ENCODE measurements at regions not wholly inside any gene's neighbourhood (a gene's known extent, or its start where the extent isn't known, plus 50 kb on each side); places are given as distances from the start of the nearest gene placed in this dataset.
"Not testable (repeated sequence)": the region's sequence is repeated elsewhere in the genome, so short reads cannot be mapped to it uniquely, and the experiment has no call there.

DNA sequence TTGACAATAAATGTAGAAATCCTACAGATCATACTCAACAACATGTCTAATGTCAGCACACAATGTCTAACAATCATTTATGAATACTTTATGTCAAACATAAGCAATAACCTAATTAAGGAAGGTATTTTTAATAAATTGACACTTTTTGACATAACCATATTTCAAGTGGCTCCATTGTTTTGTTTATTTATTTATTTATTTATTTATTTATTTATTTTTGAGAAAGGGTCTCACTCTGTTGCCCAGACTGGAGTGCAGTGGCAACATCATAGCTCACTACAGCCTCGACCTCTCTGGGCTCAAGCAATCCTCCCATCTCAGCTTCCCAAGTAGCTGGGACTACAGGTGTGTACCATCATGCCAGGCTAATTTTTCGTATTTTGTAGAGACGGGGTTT, 267.6 kb upstream of the BTG1 start:
- TF ChIP-seq, protein P1, sequence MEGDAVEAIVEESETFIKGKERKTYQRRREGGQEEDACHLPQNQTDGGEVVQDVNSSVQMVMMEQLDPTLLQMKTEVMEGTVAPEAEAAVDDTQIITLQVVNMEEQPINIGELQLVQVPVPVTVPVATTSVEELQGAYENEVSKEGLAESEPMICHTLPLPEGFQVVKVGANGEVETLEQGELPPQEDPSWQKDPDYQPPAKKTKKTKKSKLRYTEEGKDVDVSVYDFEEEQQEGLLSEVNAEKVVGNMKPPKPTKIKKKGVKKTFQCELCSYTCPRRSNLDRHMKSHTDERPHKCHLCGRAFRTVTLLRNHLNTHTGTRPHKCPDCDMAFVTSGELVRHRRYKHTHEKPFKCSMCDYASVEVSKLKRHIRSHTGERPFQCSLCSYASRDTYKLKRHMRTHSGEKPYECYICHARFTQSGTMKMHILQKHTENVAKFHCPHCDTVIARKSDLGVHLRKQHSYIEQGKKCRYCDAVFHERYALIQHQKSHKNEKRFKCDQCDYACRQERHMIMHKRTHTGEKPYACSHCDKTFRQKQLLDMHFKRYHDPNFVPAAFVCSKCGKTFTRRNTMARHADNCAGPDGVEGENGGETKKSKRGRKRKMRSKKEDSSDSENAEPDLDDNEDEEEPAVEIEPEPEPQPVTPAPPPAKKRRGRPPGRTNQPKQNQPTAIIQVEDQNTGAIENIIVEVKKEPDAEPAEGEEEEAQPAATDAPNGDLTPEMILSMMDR (IDR thresholded peaks at IDR 0.05; ENCODE audit: unreplicated experiment) = no peak
- H3K4me3 Mint-ChIP-seq (ENCODE audit: low read depth, unreplicated experiment) = no peak overlapping the region
- no peak overlapping the region for H3K27ac Mint-ChIP-seq (ENCODE audit: unreplicated experiment)
- no peaks in the 10 kb centered on the region for H3K27me3 Mint-ChIP-seq (ENCODE audit: unreplicated experiment)
- CTCF ChIA-PET = no interaction called here
- DNase-seq = no peak
- peaks cover 13% of the 10 kb centered on the region for H3K4me1 Mint-ChIP-seq (ENCODE audit: low read depth, unreplicated experiment)
- peaks cover 2% of the 10 kb centered on the region for H3K9me3 Mint-ChIP-seq (ENCODE audit: low read depth, unreplicated experiment)
- intact Hi-C loops (cut with micrococcal nuclease; ENCODE audit: unreplicated experiment) = no loop called here
- no TSS peak for BruUV-seq (replicated peaks)
- no peaks in the 10 kb centered on the region for H3K36me3 Mint-ChIP-seq (ENCODE audit: insufficient read depth, unreplicated experiment)

- DNase-seq = no peak
- Mint-ChIP-seq H3K4me1 (ENCODE audit: low read depth, unreplicated experiment) (peaks cover 13% of the 10 kb centered on the region), H3K27me3 (ENCODE audit: unreplicated experiment) (no peaks in the 10 kb centered on the region), H3K27ac (ENCODE audit: unreplicated experiment) (no peak overlapping the region), H3K36me3 (ENCODE audit: insufficient read depth, unreplicated experiment) (no peaks in the 10 kb centered on the region), H3K4me3 (ENCODE audit: low read depth, unreplicated experiment) (no peak overlapping the region), H3K9me3 (ENCODE audit: low read depth, unreplicated experiment) (peaks cover 2% of the 10 kb centered on the region)
- BruUV-seq (replicated peaks) = no TSS peak
- CTCF ChIA-PET = no interaction called here
- TF ChIP-seq, protein P1 (IDR thresholded peaks at IDR 0.05; ENCODE audit: unreplicated experiment) = no peak
- intact Hi-C loops (cut with micrococcal nuclease; ENCODE audit: unreplicated experiment) = no loop called here
Observed at GRCh38 chr12:92412856-92413255, 267.2 kb upstream of the BTG1 start.

GRCh38 chr12:92411687-92412086, 266.0 kb upstream of the BTG1 start:
- peaks cover 13% of the 10 kb centered on the region for H3K4me1 Mint-ChIP-seq (ENCODE audit: low read depth, unreplicated experiment)
- no peaks in the 10 kb centered on the region for H3K36me3 Mint-ChIP-seq (ENCODE audit: insufficient read depth, unreplicated experiment)
- no peak for DNase-seq
- no peaks in the 10 kb centered on the region for H3K27me3 Mint-ChIP-seq (ENCODE audit: unreplicated experiment)
- CTCF ChIA-PET = no interaction called here
- no peak overlapping the region for H3K27ac Mint-ChIP-seq (ENCODE audit: unreplicated experiment)
- BruUV-seq (replicated peaks) = no TSS peak
- no peak overlapping the region for H3K4me3 Mint-ChIP-seq (ENCODE audit: low read depth, unreplicated experiment)
- TF ChIP-seq, protein P1 (IDR thresholded peaks at IDR 0.05; ENCODE audit: unreplicated experiment) = no peak
- peaks cover 2% of the 10 kb centered on the region for H3K9me3 Mint-ChIP-seq (ENCODE audit: low read depth, unreplicated experiment)
- intact Hi-C loops (cut with micrococcal nuclease; ENCODE audit: unreplicated experiment) = no loop called here

GRCh38 chr12:92408072-92408900, 262.6 kb upstream of the BTG1 start:
- no TSS peak for BruUV-seq (replicated peaks)

GRCh38 chr12:92406404-92407070, 260.9 kb upstream of the BTG1 start:
- not testable (repeated sequence) for H3K4me3 Mint-ChIP-seq (ENCODE audit: low read depth, unreplicated experiment); H3K4me1 Mint-ChIP-seq (ENCODE audit: low read depth, unreplicated experiment); H3K27me3 Mint-ChIP-seq (ENCODE audit: unreplicated experiment); H3K36me3 Mint-ChIP-seq (ENCODE audit: insufficient read depth, unreplicated experiment); H3K27ac Mint-ChIP-seq (ENCODE audit: unreplicated experiment); BruUV-seq (replicated peaks); H3K9me3 Mint-ChIP-seq (ENCODE audit: low read depth, unreplicated experiment); DNase-seq
- CTCF ChIA-PET = interaction anchor here (0.6 kb wide), 1 partner anchor 1379 kb away, joined by 3 read pairs; no protein-coding TSS in a partner anchor
- intact Hi-C loops (cut with micrococcal nuclease; ENCODE audit: unreplicated experiment) = loop anchor here (1.0 to 5.0 kb wide), 2 partner anchors 164 to 264 kb away; no protein-coding TSS in a partner anchor

More at GRCh38 chr12:92408072-92408900, 262.6 kb upstream of the BTG1 start:
- Mint-ChIP-seq H3K27me3 (ENCODE audit: unreplicated experiment) (no peaks in the 10 kb centered on the region), H3K4me1 (ENCODE audit: low read depth, unreplicated experiment) (no peaks in the 10 kb centered on the region), H3K27ac (ENCODE audit: unreplicated experiment) (no peak overlapping the region), H3K9me3 (ENCODE audit: low read depth, unreplicated experiment) (no peaks in the 10 kb centered on the region), H3K36me3 (ENCODE audit: insufficient read depth, unreplicated experiment) (no peaks in the 10 kb centered on the region), H3K4me3 (ENCODE audit: low read depth, unreplicated experiment) (no peak overlapping the region)
- CTCF ChIA-PET = no interaction called here
- peak; percentile 66 for DNase-seq
- TF ChIP-seq, protein P1 (IDR thresholded peaks at IDR 0.05; ENCODE audit: unreplicated experiment) = peak; percentile 64
- intact Hi-C loops (cut with micrococcal nuclease; ENCODE audit: unreplicated experiment) = loop anchor here (5.0 kb wide), 1 partner anchor 266 kb away; no protein-coding TSS in a partner anchor

DNA sequence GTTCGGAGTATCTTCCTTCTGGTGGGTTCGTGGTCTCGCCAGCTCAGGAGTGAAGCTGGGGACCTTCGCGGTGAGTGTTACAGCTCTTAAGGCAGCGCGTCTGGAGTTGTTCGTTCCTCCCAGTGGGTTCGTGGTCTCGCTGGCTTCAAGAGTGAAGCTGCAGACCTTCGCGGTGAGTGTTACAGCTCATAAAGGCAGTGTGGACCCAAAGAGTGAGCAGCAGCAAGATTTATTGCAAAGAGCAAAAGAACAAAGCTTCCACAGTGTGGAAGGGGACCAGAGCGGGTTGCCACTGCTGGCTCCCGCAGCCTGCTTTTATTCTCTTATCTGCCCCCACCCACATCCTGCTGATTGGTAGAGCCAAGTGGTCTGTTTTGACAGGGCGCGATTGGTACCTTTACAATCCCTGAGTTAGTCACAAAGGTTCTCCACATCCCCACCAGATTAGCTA, 260.2 kb upstream of the BTG1 start:
- H3K36me3 Mint-ChIP-seq (ENCODE audit: insufficient read depth, unreplicated experiment); BruUV-seq (replicated peaks); H3K9me3 Mint-ChIP-seq (ENCODE audit: low read depth, unreplicated experiment); H3K27me3 Mint-ChIP-seq (ENCODE audit: unreplicated experiment); DNase-seq; H3K4me1 Mint-ChIP-seq (ENCODE audit: low read depth, unreplicated experiment); H3K4me3 Mint-ChIP-seq (ENCODE audit: low read depth, unreplicated experiment); H3K27ac Mint-ChIP-seq (ENCODE audit: unreplicated experiment); CTCF ChIA-PET: not testable (repeated sequence)
- intact Hi-C loops (cut with micrococcal nuclease; ENCODE audit: unreplicated experiment) = loop anchor here (5.0 kb wide), 1 partner anchor 264 kb away; no protein-coding TSS in a partner anchor

All from Calu3 (cell line).